ENCODE measurements at regions not wholly inside any gene's neighbourhood (a gene's known extent, or its start where the extent isn't known, plus 50 kb on each side); places are given as distances from the start of the nearest gene placed in this dataset.

DNA sequence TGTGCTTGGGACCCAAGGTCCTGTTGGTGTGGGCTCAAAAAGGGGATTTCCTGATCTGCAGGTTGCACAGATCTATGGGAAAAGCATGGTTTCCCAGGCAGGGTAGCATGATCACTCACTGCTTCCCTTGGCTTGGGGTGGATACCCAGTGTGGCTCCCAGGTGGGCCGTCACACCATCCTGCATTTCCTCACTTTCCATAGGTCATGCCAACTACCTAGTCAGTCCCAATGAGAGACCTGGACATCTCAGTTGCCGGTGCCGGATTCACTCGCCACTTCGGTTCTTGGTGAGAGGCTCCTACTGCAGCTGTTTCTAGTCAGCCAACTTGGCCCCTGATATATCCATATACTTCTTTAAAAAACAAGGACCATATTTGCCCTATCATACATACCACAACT, 503.0 kb downstream of the PCDH17 start:
- TF ChIP-seq, protein P1, sequence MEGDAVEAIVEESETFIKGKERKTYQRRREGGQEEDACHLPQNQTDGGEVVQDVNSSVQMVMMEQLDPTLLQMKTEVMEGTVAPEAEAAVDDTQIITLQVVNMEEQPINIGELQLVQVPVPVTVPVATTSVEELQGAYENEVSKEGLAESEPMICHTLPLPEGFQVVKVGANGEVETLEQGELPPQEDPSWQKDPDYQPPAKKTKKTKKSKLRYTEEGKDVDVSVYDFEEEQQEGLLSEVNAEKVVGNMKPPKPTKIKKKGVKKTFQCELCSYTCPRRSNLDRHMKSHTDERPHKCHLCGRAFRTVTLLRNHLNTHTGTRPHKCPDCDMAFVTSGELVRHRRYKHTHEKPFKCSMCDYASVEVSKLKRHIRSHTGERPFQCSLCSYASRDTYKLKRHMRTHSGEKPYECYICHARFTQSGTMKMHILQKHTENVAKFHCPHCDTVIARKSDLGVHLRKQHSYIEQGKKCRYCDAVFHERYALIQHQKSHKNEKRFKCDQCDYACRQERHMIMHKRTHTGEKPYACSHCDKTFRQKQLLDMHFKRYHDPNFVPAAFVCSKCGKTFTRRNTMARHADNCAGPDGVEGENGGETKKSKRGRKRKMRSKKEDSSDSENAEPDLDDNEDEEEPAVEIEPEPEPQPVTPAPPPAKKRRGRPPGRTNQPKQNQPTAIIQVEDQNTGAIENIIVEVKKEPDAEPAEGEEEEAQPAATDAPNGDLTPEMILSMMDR (IDR thresholded peaks at IDR 0.05; ENCODE audit: low read depth, low read length) = no peak

DNA sequence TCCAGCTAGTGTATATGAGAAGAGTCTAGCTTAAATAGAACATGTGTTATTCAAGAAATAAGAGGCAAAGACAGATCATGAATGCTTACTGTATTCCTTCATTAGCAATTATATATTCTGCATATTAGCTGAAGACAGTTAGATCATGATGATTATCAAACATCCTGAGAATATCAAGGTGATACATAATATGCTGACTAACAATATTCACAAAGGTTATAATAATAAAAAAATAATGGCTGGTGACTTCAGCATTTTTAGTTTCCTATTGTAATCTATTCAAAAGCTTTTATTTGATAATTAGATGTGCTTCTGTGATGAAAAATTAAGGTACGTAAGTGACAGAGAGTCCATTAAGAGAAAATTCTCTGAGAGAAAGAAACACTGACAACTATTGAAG, 511.4 kb downstream of the PCDH17 start:
- TF ChIP-seq, protein P1 (IDR thresholded peaks at IDR 0.05; ENCODE audit: low read depth, low read length) = no peak
- DNase-seq (ENCODE audit: extremely low read depth, low read depth) = no peak

More for the DNA sequence above, 503.0 kb downstream of the PCDH17 start:
- no peak for DNase-seq (ENCODE audit: extremely low read depth, low read depth)

DNA sequence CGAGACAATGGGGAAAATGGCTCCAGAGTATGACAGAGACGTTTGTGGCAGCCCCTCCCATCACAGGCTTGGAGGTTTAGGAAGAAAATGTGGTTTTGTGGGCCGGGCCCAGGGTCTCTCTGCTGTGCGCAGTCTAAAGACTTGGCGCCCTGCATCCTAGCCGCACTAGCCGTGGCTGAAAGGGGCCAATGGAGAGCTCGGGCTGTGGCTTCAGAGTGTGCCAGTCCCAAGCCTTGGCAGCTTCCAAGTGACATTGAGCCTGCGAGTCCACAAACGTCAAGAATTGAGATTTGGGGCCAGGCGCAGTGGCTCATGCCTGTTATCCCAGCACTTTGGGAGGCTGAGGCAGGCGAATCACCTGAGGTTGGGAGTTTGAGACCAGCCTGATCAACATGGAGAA, 513.1 kb downstream of the PCDH17 start:
- TF ChIP-seq, protein P1 (IDR thresholded peaks at IDR 0.05; ENCODE audit: low read depth, low read length) = no peak
- DNase-seq (ENCODE audit: extremely low read depth, low read depth) = no peak

DNA sequence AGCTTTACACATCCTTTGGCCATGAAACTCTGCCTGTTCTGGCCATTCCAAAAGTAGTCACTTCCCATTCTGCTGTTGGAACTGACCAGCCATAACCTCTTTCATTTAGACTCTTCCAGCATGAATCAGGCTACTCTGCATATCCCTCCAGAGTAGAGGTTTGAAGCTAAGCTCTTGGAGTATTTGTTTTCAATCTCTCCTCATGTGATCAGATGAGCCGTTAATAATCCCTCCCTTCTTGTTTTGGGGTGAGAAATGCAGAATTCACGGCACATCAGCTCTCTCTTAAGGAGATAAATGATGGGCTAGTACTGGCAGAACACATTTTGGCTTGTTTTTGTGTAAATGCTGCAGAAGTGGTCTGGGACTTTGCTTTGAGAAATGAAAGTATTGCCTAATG, 519.9 kb downstream of the PCDH17 start:
- TF ChIP-seq, protein P1 (IDR thresholded peaks at IDR 0.05; ENCODE audit: low read depth, low read length) = no peak
- no peak for DNase-seq (ENCODE audit: extremely low read depth, low read depth)

DNA sequence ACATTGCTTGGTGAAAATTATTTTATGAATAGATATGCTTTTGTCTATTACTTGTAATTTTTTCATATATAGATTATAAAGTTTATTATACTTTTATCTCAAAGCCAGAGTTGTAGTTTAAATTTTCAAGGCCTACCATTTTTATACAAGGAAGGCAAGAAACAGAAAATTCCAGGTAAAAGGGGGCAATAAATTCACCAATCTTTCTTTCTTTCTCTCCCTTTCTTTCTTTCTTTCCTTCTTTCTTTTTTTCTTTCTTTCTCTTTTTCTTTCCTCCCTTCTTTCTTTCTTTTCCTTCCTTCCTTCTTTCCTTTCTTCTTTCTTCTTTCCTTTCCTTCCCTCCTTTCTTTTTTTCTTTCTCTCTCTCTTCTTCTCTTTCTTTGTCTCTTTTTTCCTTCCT, 529.4 kb downstream of the PCDH17 start:
- TF ChIP-seq, protein P1 (IDR thresholded peaks at IDR 0.05; ENCODE audit: low read depth, low read length) = no peak
- no peak for DNase-seq (ENCODE audit: extremely low read depth, low read depth)

DNA sequence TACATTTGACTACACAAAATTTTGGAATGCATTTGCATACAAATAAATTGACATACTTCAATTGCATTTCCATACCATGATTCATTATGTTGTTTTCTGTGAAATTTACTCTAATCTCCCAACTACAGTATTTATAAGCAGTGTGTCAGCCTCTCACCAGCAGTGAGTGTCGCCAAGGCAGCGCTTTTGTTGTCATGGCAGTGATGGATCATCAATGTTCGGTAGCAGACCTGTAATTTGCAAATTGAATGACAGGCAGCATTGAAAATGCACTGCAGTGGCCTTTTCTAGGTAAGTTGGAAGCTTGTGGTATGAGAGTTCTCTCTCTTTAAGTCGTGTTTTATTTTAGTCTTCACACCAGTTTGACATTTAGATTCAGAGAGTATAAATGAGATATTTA, 534.1 kb downstream of the PCDH17 start:
- no peak for DNase-seq (ENCODE audit: extremely low read depth, low read depth)
- TF ChIP-seq, protein P1 (IDR thresholded peaks at IDR 0.05; ENCODE audit: low read depth, low read length) = no peak

DNA sequence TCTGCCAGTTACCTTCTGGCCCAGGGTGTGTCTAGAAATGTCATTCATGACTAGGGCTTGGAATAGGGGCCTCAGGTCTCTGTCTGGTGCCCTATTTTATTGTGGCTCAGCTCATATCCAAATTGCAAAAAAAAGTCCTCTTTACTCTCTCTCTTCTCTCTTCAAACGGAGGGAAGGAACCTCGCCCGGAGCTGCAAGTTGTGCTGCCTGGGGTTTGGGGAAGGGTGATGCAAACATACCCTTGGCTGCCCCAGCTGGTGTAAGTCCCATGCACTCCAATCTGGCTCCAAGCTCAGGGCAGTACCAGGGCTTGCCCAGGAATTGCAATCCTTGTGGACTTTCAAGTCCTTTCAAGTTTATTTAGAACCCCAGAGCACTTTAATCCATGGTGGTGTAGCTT, 549.6 kb downstream of the PCDH17 start:
- DNase-seq (ENCODE audit: extremely low read depth, low read depth) = no peak
- TF ChIP-seq, protein P1 (IDR thresholded peaks at IDR 0.05; ENCODE audit: low read depth, low read length) = no peak

Measured in AG09319 (cell line).